Fibroblast of lung (primary cell): ENCODE measurements at regions not wholly inside any gene's neighbourhood (a gene's known extent, or its start where the extent isn't known, plus 50 kb on each side); places are given as distances from the start of the nearest gene placed in this dataset.

Experiments used
- EZH2 ChIP-seq: IDR thresholded peaks from 2 replicates; pipeline ENCODE4 v1.5.1; 2012; ENCODE audit warnings: low read length, control low read depth, mild to moderate bottlenecking; ENCODE audit errors: missing control alignments
- TF ChIP-seq, protein P1 (sequence below), 2 donors: IDR thresholded peaks in 1 of 2; conservative IDR thresholded peaks in 1 of 2; 1 replicate in 1 of 2; 2 replicates in 1 of 2; pipeline ENCODE4 v1.5.1; 2011 to 2012; ENCODE audit warnings: low read length in 2 of 2, control low read depth in 1 of 2, inconsistent platforms in 1 of 2, low read depth in 1 of 2, mild to moderate bottlenecking in 1 of 2

- TF ChIP-seq, protein P1, sequence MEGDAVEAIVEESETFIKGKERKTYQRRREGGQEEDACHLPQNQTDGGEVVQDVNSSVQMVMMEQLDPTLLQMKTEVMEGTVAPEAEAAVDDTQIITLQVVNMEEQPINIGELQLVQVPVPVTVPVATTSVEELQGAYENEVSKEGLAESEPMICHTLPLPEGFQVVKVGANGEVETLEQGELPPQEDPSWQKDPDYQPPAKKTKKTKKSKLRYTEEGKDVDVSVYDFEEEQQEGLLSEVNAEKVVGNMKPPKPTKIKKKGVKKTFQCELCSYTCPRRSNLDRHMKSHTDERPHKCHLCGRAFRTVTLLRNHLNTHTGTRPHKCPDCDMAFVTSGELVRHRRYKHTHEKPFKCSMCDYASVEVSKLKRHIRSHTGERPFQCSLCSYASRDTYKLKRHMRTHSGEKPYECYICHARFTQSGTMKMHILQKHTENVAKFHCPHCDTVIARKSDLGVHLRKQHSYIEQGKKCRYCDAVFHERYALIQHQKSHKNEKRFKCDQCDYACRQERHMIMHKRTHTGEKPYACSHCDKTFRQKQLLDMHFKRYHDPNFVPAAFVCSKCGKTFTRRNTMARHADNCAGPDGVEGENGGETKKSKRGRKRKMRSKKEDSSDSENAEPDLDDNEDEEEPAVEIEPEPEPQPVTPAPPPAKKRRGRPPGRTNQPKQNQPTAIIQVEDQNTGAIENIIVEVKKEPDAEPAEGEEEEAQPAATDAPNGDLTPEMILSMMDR (conservative IDR thresholded peaks at IDR 0.05 in 1 of 2, IDR thresholded peaks at IDR 0.05 in 1 of 2; ENCODE audit: low read depth in 1 of 2, low read length in 2 of 2), result no peak
- TF ChIP-seq EZH2, result no peak
These were observed 68.3 kb upstream of the ACYP2 start for GRCh38 chr2:54047091-54047490.
